NCI-H2107 treated with DMSO at 0.1 percent for 48 hours (cell line): ENCODE measurements at regions not wholly inside any gene's neighbourhood (a gene's known extent, or its start where the extent isn't known, plus 50 kb on each side); places are given as distances from the start of the nearest gene placed in this dataset.

Experiments used
- DNase-seq: peaks from one replicate; lab custom pipeline; 2025; ENCODE audit not compliant: unreplicated experiment; lab: John Stamatoyannopoulos, UW

GRCh38 chr18:59760212-59760611 lies 63.0 kb upstream of the CCBE1 start:
- DNase-seq, result no peak

- DNase-seq, result no peak
Measured at GRCh38 chr18:59758837-59759236, 61.6 kb upstream of the CCBE1 start.

GRCh38 chr18:59758106-59758505 lies 60.9 kb upstream of the CCBE1 start:
- DNase-seq, result no peak

GRCh38 chr18:59752666-59753065 lies 55.4 kb upstream of the CCBE1 start:
- no peak for DNase-seq

GRCh38 chr18:59751186-59751585 lies 54.0 kb upstream of the CCBE1 start:
- DNase-seq, result no peak

- no peak for DNase-seq
Measured at GRCh38 chr18:59748628-59749360, 51.6 kb upstream of the CCBE1 start.
